ENCODE measurements at regions not wholly inside any gene's neighbourhood (a gene's known extent, or its start where the extent isn't known, plus 50 kb on each side); places are given as distances from the start of the nearest gene placed in this dataset.
"Not testable (repeated sequence)": the region's sequence is repeated elsewhere in the genome, so short reads cannot be mapped to it uniquely, and the experiment has no call there.

- DNase-seq (ENCODE audit: low read depth in 2 of 2): no peak
Observed at GRCh38 chr3:94607778-94608177, 544.9 kb downstream of the NSUN3 start.

- DNase-seq (ENCODE audit: low read depth in 2 of 2): no peak
Observed at GRCh38 chr3:94609908-94610307, 547.0 kb downstream of the NSUN3 start.

GRCh38 chr3:94611596-94611995 is 548.7 kb downstream of the NSUN3 start:
- no peak for DNase-seq (ENCODE audit: low read depth in 2 of 2)

- no peak for DNase-seq (ENCODE audit: low read depth in 2 of 2)
Observed at GRCh38 chr3:94612631-94613030, 549.8 kb downstream of the NSUN3 start.

GRCh38 chr3:94614192-94614591 is 551.3 kb downstream of the NSUN3 start:
- no peak for DNase-seq (ENCODE audit: low read depth in 2 of 2)

GRCh38 chr3:94615275-94616065 is 552.6 kb downstream of the NSUN3 start:
- no peak for DNase-seq (ENCODE audit: low read depth in 2 of 2)

GRCh38 chr3:94616833-94617232 is 554.0 kb downstream of the NSUN3 start:
- no peak for DNase-seq (ENCODE audit: low read depth in 2 of 2)

GRCh38 chr3:94617312-94617711 is 554.5 kb downstream of the NSUN3 start:
- no peak for DNase-seq (ENCODE audit: low read depth in 2 of 2)

GRCh38 chr3:94619643-94620042 is 556.8 kb downstream of the NSUN3 start:
- DNase-seq (ENCODE audit: low read depth in 2 of 2): no peak

- DNase-seq (ENCODE audit: low read depth in 2 of 2): no peak
Observed at GRCh38 chr3:94626573-94626972, 563.7 kb downstream of the NSUN3 start.

GRCh38 chr3:94627689-94628088 is 564.8 kb downstream of the NSUN3 start:
- no peak for DNase-seq (ENCODE audit: low read depth in 2 of 2)

GRCh38 chr3:94643400-94643799 is 580.5 kb downstream of the NSUN3 start:
- DNase-seq (ENCODE audit: low read depth in 2 of 2): no peak

GRCh38 chr3:94645790-94646189 is 582.9 kb downstream of the NSUN3 start:
- DNase-seq (ENCODE audit: low read depth in 2 of 2): no peak

- DNase-seq (ENCODE audit: low read depth in 2 of 2): no peak
Observed at GRCh38 chr3:94647131-94647530, 584.3 kb downstream of the NSUN3 start.

- DNase-seq (ENCODE audit: low read depth in 2 of 2): not testable (repeated sequence)
Observed at GRCh38 chr3:94648270-94649180, 585.7 kb downstream of the NSUN3 start.

GRCh38 chr3:94654096-94654495 is 591.2 kb downstream of the NSUN3 start:
- no peak for DNase-seq (ENCODE audit: low read depth in 2 of 2)

GRCh38 chr3:94665922-94666321 is 603.1 kb downstream of the NSUN3 start:
- DNase-seq (ENCODE audit: low read depth in 2 of 2): no peak

GRCh38 chr3:94671078-94671477 is 608.2 kb downstream of the NSUN3 start:
- DNase-seq (ENCODE audit: low read depth in 2 of 2): no peak

- DNase-seq (ENCODE audit: low read depth in 2 of 2): no peak
Observed at GRCh38 chr3:94673876-94674275, 611.0 kb downstream of the NSUN3 start.

GRCh38 chr3:94686208-94686607 is 623.3 kb downstream of the NSUN3 start:
- DNase-seq (ENCODE audit: low read depth in 2 of 2): no peak

- DNase-seq (ENCODE audit: low read depth in 2 of 2): no peak
Observed at GRCh38 chr3:94693997-94694640, 631.3 kb downstream of the NSUN3 start.

- no peak for DNase-seq (ENCODE audit: low read depth in 2 of 2)
Observed at GRCh38 chr3:94694894-94695293, 632.0 kb downstream of the NSUN3 start.
